K562 (cell line): ENCODE measurements at regions not wholly inside any gene's neighbourhood (a gene's known extent, or its start where the extent isn't known, plus 50 kb on each side); places are given as distances from the start of the nearest gene placed in this dataset.

Source experiments
- BRCA1 ChIP-seq, 2 experiments: fragments of 450-650 bp in 1 of 2; sonication (generic) in 1 of 2; formaldehyde crosslinking in 1 of 2; IDR thresholded peaks; 2 replicates each; pipeline versions ENCODE4 v1.5.0 to v1.6.1; 2017 to 2020; ENCODE audit warnings: mild to moderate bottlenecking in 1 of 2, missing genetic modification reagents in 1 of 2
- CBX1 ChIP-seq: sonication (generic); IDR thresholded peaks from 2 replicates; pipeline ENCODE4 v1.6.1; 2016; ENCODE audit warnings: antibody characterized with exemption, low read depth, mild to moderate bottlenecking
- CREBBP ChIP-seq: IDR thresholded peaks from one replicate; pipeline ENCODE4 v1.6.1; 2012; ENCODE audit warnings: low read depth, mild to moderate bottlenecking, control low read depth, inconsistent platforms, low read length
- GABPA ChIP-seq: fragments of 200-800 bp; sonication (Bioruptor generic); conservative IDR thresholded peaks from 2 replicates; pipeline ENCODE4 v1.6.1; 2016; ENCODE audit warnings: low read depth, missing genetic modification characterization, missing compliant biosample characterization
- KDM5B ChIP-seq: fragments of 200-600 bp; sonication (generic); IDR thresholded peaks from 2 replicates; pipeline ENCODE4 v1.6.1; 2012; ENCODE audit warnings: low read depth, mild to moderate bottlenecking, moderate library complexity, low read length, control low read depth, inconsistent platforms; ENCODE audit not compliant: insufficient replicate concordance
- LCOR ChIP-seq: sonication (generic); formaldehyde crosslinking; IDR thresholded peaks from 2 replicates; pipeline ENCODE4 v1.8.0; 2022; ENCODE audit warnings: mild to moderate bottlenecking, missing genetic modification reagents
- NFE2 ChIP-seq: IDR thresholded peaks from 2 replicates; pipeline ENCODE4 v1.6.1; 2014; ENCODE audit warnings: antibody characterized with exemption, low read depth
- SIN3A ChIP-seq, 2 experiments: fragments of 150-350 bp in 1 of 2; IDR thresholded peaks; 2 replicates each; pipeline ENCODE4 v1.6.1; 2011 to 2016; ENCODE audit warnings: borderline replicate concordance in 2 of 2, low read depth in 2 of 2, low read length in 2 of 2, mild to moderate bottlenecking in 2 of 2, moderate library complexity in 2 of 2; ENCODE audit not compliant: control insufficient read depth in 1 of 2
- SIN3B ChIP-seq: fragments of 450-650 bp; IDR thresholded peaks from 2 replicates; pipeline ENCODE4 v1.6.1; 2017; ENCODE audit warnings: low read depth, mild to moderate bottlenecking, moderate library complexity
- TGIF2 ChIP-seq: sonication (generic); formaldehyde crosslinking; IDR thresholded peaks from 2 replicates; pipeline ENCODE4 v1.8.1; 2022; ENCODE audit warnings: mild to moderate bottlenecking, missing genetic modification reagents, moderate library complexity
- ZC3H4 ChIP-seq: sonication (generic); formaldehyde crosslinking; IDR thresholded peaks from 2 replicates; pipeline ENCODE4 v1.9.0; 2021; ENCODE audit warnings: missing genetic modification reagents, borderline replicate concordance
- ZC3H8 ChIP-seq: fragments of 450-650 bp; IDR thresholded peaks from 2 replicates; pipeline ENCODE4 v1.6.1; 2017
- TF ChIP-seq, protein P1 (sequence below): sonication (generic); formaldehyde crosslinking; IDR thresholded peaks from 2 replicates; pipeline ENCODE4 v1.4.0; 2020; ENCODE audit warnings: mild to moderate bottlenecking, missing genetic modification reagents
- TF ChIP-seq, protein P2 (sequence below): sonication (generic); formaldehyde crosslinking; IDR thresholded peaks from 2 replicates; pipeline ENCODE4 v1.8.0; 2023; ENCODE audit warnings: missing genetic modification reagents, mild to moderate bottlenecking, borderline replicate concordance
- TF ChIP-seq, protein P3 (sequence below), 2 experiments: fragments of 450-650 bp; IDR thresholded peaks; 2 replicates each; pipeline ENCODE4 v1.6.1; 2018; ENCODE audit warnings: mild to moderate bottlenecking in 2 of 2, low read depth in 1 of 2; ENCODE audit not compliant: partially characterized antibody in 2 of 2

DNA sequence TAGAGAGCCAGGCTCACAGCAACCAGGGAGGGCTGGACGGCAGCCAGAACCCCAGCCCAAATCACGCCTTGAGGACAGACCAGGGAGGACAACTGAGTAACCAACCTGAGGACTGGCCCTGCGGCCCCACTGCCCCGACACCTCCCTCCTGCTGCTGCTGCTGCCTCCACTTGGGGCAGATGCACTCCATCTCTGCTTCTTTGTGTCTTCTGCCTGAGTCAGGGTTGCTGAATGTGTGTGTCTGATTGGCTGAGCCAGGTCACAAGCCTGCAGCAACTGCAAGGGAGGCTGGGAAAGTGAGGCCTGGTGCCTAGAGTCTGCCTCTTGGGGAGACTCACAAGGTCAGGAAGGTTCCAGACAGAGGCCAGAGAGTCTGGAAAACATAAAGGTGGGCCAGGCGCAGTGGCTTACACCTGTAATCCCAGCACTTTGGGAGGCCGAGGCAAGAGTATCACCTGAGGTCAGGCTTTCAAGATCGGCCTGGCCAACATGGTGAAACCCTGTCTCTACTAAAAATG, 83.4 kb downstream of the ZFP36L2 start (continued):
- TF ChIP-seq CREBBP (no peak), LCOR (CRISPR knock-in tag) (no peak), KDM5B (no peak), BRCA1 (IDR thresholded peaks at IDR 0.05) (no peak), BRCA1 (CRISPR knock-in tag; IDR thresholded peaks at IDR 0.05) (no peak), ZC3H4 (CRISPR knock-in tag) (no peak), TGIF2 (CRISPR knock-in tag) (no peak), GABPA (tag) (no peak), ZC3H8 (no peak), CBX1 (no peak), SIN3A (IDR thresholded peaks at IDR 0.05; ENCODE audit: borderline replicate concordance in 2 of 2, control insufficient read depth in 1 of 2, low read depth in 2 of 2, low read length in 2 of 2) (no peak), NFE2 (peak; percentile 52; the same call in 1 of the 2 replicates), SIN3B (no peak)
- TF ChIP-seq, protein P1, sequence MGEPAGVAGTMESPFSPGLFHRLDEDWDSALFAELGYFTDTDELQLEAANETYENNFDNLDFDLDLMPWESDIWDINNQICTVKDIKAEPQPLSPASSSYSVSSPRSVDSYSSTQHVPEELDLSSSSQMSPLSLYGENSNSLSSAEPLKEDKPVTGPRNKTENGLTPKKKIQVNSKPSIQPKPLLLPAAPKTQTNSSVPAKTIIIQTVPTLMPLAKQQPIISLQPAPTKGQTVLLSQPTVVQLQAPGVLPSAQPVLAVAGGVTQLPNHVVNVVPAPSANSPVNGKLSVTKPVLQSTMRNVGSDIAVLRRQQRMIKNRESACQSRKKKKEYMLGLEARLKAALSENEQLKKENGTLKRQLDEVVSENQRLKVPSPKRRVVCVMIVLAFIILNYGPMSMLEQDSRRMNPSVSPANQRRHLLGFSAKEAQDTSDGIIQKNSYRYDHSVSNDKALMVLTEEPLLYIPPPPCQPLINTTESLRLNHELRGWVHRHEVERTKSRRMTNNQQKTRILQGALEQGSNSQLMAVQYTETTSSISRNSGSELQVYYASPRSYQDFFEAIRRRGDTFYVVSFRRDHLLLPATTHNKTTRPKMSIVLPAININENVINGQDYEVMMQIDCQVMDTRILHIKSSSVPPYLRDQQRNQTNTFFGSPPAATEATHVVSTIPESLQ = no peak
- TF ChIP-seq, protein P2, sequence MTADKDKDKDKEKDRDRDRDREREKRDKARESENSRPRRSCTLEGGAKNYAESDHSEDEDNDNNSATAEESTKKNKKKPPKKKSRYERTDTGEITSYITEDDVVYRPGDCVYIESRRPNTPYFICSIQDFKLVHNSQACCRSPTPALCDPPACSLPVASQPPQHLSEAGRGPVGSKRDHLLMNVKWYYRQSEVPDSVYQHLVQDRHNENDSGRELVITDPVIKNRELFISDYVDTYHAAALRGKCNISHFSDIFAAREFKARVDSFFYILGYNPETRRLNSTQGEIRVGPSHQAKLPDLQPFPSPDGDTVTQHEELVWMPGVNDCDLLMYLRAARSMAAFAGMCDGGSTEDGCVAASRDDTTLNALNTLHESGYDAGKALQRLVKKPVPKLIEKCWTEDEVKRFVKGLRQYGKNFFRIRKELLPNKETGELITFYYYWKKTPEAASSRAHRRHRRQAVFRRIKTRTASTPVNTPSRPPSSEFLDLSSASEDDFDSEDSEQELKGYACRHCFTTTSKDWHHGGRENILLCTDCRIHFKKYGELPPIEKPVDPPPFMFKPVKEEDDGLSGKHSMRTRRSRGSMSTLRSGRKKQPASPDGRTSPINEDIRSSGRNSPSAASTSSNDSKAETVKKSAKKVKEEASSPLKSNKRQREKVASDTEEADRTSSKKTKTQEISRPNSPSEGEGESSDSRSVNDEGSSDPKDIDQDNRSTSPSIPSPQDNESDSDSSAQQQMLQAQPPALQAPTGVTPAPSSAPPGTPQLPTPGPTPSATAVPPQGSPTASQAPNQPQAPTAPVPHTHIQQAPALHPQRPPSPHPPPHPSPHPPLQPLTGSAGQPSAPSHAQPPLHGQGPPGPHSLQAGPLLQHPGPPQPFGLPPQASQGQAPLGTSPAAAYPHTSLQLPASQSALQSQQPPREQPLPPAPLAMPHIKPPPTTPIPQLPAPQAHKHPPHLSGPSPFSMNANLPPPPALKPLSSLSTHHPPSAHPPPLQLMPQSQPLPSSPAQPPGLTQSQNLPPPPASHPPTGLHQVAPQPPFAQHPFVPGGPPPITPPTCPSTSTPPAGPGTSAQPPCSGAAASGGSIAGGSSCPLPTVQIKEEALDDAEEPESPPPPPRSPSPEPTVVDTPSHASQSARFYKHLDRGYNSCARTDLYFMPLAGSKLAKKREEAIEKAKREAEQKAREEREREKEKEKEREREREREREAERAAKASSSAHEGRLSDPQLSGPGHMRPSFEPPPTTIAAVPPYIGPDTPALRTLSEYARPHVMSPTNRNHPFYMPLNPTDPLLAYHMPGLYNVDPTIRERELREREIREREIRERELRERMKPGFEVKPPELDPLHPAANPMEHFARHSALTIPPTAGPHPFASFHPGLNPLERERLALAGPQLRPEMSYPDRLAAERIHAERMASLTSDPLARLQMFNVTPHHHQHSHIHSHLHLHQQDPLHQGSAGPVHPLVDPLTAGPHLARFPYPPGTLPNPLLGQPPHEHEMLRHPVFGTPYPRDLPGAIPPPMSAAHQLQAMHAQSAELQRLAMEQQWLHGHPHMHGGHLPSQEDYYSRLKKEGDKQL (CRISPR knock-in tag) = no peak
- TF ChIP-seq, protein P3, sequence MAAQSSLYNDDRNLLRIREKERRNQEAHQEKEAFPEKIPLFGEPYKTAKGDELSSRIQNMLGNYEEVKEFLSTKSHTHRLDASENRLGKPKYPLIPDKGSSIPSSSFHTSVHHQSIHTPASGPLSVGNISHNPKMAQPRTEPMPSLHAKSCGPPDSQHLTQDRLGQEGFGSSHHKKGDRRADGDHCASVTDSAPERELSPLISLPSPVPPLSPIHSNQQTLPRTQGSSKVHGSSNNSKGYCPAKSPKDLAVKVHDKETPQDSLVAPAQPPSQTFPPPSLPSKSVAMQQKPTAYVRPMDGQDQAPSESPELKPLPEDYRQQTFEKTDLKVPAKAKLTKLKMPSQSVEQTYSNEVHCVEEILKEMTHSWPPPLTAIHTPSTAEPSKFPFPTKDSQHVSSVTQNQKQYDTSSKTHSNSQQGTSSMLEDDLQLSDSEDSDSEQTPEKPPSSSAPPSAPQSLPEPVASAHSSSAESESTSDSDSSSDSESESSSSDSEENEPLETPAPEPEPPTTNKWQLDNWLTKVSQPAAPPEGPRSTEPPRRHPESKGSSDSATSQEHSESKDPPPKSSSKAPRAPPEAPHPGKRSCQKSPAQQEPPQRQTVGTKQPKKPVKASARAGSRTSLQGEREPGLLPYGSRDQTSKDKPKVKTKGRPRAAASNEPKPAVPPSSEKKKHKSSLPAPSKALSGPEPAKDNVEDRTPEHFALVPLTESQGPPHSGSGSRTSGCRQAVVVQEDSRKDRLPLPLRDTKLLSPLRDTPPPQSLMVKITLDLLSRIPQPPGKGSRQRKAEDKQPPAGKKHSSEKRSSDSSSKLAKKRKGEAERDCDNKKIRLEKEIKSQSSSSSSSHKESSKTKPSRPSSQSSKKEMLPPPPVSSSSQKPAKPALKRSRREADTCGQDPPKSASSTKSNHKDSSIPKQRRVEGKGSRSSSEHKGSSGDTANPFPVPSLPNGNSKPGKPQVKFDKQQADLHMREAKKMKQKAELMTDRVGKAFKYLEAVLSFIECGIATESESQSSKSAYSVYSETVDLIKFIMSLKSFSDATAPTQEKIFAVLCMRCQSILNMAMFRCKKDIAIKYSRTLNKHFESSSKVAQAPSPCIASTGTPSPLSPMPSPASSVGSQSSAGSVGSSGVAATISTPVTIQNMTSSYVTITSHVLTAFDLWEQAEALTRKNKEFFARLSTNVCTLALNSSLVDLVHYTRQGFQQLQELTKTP (IDR thresholded peaks at IDR 0.05; ENCODE audit: low read depth in 1 of 2, partially characterized antibody in 2 of 2) = no peak
